ENCODE measurements at regions not wholly inside any gene's neighbourhood (a gene's known extent, or its start where the extent isn't known, plus 50 kb on each side); places are given as distances from the start of the nearest gene placed in this dataset.

DNA sequence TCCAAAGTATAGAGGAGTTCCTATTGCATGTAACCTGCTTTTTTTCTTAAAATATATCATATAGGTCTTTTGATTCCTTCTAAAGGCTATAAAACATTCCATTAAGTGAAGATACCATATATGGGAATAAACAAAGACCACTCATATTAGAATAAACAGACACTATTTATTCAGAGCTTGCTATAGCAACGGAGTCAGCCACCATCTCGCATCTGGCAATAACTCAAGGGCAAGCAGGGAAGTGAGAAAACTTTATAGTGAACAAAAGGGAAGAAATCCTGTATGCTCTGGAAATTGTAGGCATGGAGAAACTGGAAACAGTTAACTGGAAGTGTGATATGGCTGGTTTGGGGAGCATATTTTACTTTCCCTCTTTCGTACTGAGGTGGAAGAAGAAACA, 301.9 kb downstream of the PTH2R start:
- Histone ChIP-seq H4K8ac (ENCODE audit: low read length) (no peak overlapping the region), H3K27ac (ENCODE audit: low read length, poor library complexity, severe bottlenecking) (no peak overlapping the region), H2BK5ac (ENCODE audit: low read depth, low read length, poor library complexity, severe bottlenecking) (no peak overlapping the region), H3K4ac (ENCODE audit: low read depth in 1 of 2, low read length in 2 of 2) (no peak overlapping the region), H3K9me3 (ENCODE audit: control insufficient read depth, low read length) (peaks cover 26% of the 10 kb centered on the region), H3K4me3 (ENCODE audit: insufficient read depth in 1 of 2, low read depth in 1 of 2, low read length in 2 of 2) (no peak overlapping the region), H3K14ac (ENCODE audit: low read length in 2 of 2) (no peak overlapping the region), H3K9ac (ENCODE audit: low read length) (no peak overlapping the region), H3K23ac (ENCODE audit: low read length in 2 of 2) (no peak overlapping the region), H2BK12ac (ENCODE audit: low read length in 2 of 2) (no peak overlapping the region), H2BK15ac (ENCODE audit: low read depth, poor library complexity, severe bottlenecking) (no peak overlapping the region), H3K79me1 (replicated peaks; ENCODE audit: low read length, poor library complexity, severe bottlenecking) (no peaks in the 10 kb centered on the region), H2BK120ac (ENCODE audit: low read depth, low read length) (no peak overlapping the region), H3K36me3 (ENCODE audit: control insufficient read depth in 1 of 2, insufficient read depth in 2 of 2, low read depth in 1 of 2, low read length in 2 of 2) (no peaks in the 10 kb centered on the region), H3K4me2 (ENCODE audit: low read length, poor library complexity, severe bottlenecking) (no peak overlapping the region), H3K4me1 (ENCODE audit: control insufficient read depth, insufficient read depth, low read depth, low read length) (no peaks in the 10 kb centered on the region), H3K18ac (ENCODE audit: low read depth in 1 of 2, low read length in 2 of 2) (no peak overlapping the region), H3K27me3 (ENCODE audit: control insufficient read depth in 1 of 2, insufficient read depth in 1 of 2, low read length in 2 of 2) (no peaks in the 10 kb centered on the region), H2AK5ac (ENCODE audit: low read length, severe bottlenecking) (no peak overlapping the region), H2AFZ (ENCODE audit: low read depth, low read length) (no peak overlapping the region), H4K91ac (ENCODE audit: low read length) (no peak overlapping the region)
- no peak for DNase-seq
- WGBS = 52% methylated on average over 3 of the region's 3 CpGs

GRCh38 chr2:208711598-208711997, 305.0 kb downstream of the PTH2R start:
- DNase-seq = no peak
- no peaks in the 10 kb centered on the region for H3K79me1 ChIP-seq (replicated peaks; ENCODE audit: low read length, poor library complexity, severe bottlenecking)
- no peak overlapping the region for H2BK120ac ChIP-seq (ENCODE audit: low read depth, low read length)
- H3K14ac ChIP-seq (ENCODE audit: low read length in 2 of 2) = no peak overlapping the region
- H3K4me1 ChIP-seq (ENCODE audit: control insufficient read depth, insufficient read depth, low read depth, low read length) = no peaks in the 10 kb centered on the region
- no peak overlapping the region for H4K91ac ChIP-seq (ENCODE audit: low read length)
- H3K4me2 ChIP-seq (ENCODE audit: low read length, poor library complexity, severe bottlenecking) = no peak overlapping the region
- no peak overlapping the region for H3K4me3 ChIP-seq (ENCODE audit: insufficient read depth in 1 of 2, low read depth in 1 of 2, low read length in 2 of 2)
- no peak overlapping the region for H2BK5ac ChIP-seq (ENCODE audit: low read depth, low read length, poor library complexity, severe bottlenecking)
- H3K27me3 ChIP-seq (ENCODE audit: control insufficient read depth in 1 of 2, insufficient read depth in 1 of 2, low read length in 2 of 2) = no peaks in the 10 kb centered on the region
- H2AFZ ChIP-seq (ENCODE audit: low read depth, low read length) = no peak overlapping the region
- no peak overlapping the region for H3K18ac ChIP-seq (ENCODE audit: low read depth in 1 of 2, low read length in 2 of 2)
- no peak overlapping the region for H3K23ac ChIP-seq (ENCODE audit: low read length in 2 of 2)
- H2AK5ac ChIP-seq (ENCODE audit: low read length, severe bottlenecking) = no peak overlapping the region
- H2BK12ac ChIP-seq (ENCODE audit: low read length in 2 of 2) = no peak overlapping the region
- no peak overlapping the region for H3K4ac ChIP-seq (ENCODE audit: low read depth in 1 of 2, low read length in 2 of 2)
- no peaks in the 10 kb centered on the region for H3K36me3 ChIP-seq (ENCODE audit: control insufficient read depth in 1 of 2, insufficient read depth in 2 of 2, low read depth in 1 of 2, low read length in 2 of 2)
- no peak overlapping the region for H3K9ac ChIP-seq (ENCODE audit: low read length)
- H3K9me3 ChIP-seq (ENCODE audit: control insufficient read depth, low read length) = peaks cover 18% of the 10 kb centered on the region
- H2BK15ac ChIP-seq (ENCODE audit: low read depth, poor library complexity, severe bottlenecking) = no peak overlapping the region
- no peak overlapping the region for H4K8ac ChIP-seq (ENCODE audit: low read length)
- no peak overlapping the region for H3K27ac ChIP-seq (ENCODE audit: low read length, poor library complexity, severe bottlenecking)

DNA sequence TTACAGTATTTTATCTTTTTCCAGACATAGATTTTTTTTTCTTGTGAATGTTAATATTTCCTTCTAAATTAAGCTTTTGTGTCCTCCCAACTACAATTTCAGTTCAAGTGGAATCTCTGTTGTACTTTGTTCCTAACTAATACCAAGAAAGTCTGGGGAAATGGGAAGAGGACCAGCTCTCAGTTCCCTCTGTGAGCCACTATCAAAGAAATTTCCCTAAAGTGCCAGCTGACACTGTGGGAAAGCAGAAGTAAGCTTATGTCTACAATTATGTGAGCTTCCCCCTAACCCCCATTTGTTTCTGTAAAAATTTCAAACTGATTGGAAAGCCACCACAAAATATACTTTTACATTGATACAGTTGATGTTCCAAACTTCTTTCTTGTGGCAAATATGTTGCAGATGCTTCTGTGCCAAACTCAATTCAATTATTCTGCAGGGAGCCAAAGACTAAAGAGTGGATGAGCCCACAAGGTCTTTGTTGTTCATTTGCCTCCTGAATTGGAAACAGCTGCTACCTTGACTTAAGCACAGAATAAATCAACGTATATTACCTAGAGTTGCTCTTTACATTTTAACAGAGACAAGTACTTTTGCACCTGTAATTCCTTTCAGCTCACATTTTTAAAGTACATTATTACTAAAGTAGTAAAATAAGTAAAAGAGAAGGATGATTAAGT, 306.6 kb downstream of the PTH2R start:
- Histone ChIP-seq H3K4ac (ENCODE audit: low read depth in 1 of 2, low read length in 2 of 2) (no peak overlapping the region), H3K4me3 (ENCODE audit: insufficient read depth in 1 of 2, low read depth in 1 of 2, low read length in 2 of 2) (no peak overlapping the region), H3K36me3 (ENCODE audit: control insufficient read depth in 1 of 2, insufficient read depth in 2 of 2, low read depth in 1 of 2, low read length in 2 of 2) (no peaks in the 10 kb centered on the region), H3K4me2 (ENCODE audit: low read length, poor library complexity, severe bottlenecking) (no peak overlapping the region), H3K14ac (ENCODE audit: low read length in 2 of 2) (no peak overlapping the region), H3K27ac (ENCODE audit: low read length, poor library complexity, severe bottlenecking) (no peak overlapping the region), H3K23ac (ENCODE audit: low read length in 2 of 2) (no peak overlapping the region), H2BK5ac (ENCODE audit: low read depth, low read length, poor library complexity, severe bottlenecking) (no peak overlapping the region), H2BK15ac (ENCODE audit: low read depth, poor library complexity, severe bottlenecking) (no peak overlapping the region), H2AFZ (ENCODE audit: low read depth, low read length) (no peak overlapping the region), H4K91ac (ENCODE audit: low read length) (no peak overlapping the region), H3K9me3 (ENCODE audit: control insufficient read depth, low read length) (peaks cover 14% of the 10 kb centered on the region), H3K4me1 (ENCODE audit: control insufficient read depth, insufficient read depth, low read depth, low read length) (no peaks in the 10 kb centered on the region), H3K9ac (ENCODE audit: low read length) (no peak overlapping the region), H2AK5ac (ENCODE audit: low read length, severe bottlenecking) (no peak overlapping the region), H3K27me3 (ENCODE audit: control insufficient read depth in 1 of 2, insufficient read depth in 1 of 2, low read length in 2 of 2) (no peaks in the 10 kb centered on the region), H2BK120ac (ENCODE audit: low read depth, low read length) (no peak overlapping the region), H4K8ac (ENCODE audit: low read length) (no peak overlapping the region), H3K18ac (ENCODE audit: low read depth in 1 of 2, low read length in 2 of 2) (no peak overlapping the region), H2BK12ac (ENCODE audit: low read length in 2 of 2) (no peak overlapping the region), H3K79me1 (replicated peaks; ENCODE audit: low read length, poor library complexity, severe bottlenecking) (no peaks in the 10 kb centered on the region)
- no peak for DNase-seq
- WGBS = 100% methylated on average over 1 of the region's 1 CpG

DNA sequence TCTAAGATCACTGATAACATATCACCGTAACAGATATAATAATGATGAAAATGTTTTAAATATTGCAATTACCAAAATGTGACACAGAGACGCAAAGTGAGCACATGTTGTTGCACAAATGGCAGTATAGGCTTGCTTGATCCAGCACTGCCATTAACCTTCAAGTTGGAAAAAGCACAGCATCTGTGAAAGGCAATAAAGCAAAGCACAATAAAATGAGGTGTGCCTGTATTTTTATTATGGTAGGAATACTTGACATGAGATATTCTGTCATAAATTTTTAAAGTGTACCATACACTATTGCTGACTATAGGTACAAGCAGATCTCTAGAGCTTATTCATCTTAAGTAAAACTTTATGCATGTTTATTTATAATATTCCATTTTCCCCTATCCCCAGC, 312.2 kb downstream of the PTH2R start:
- Histone ChIP-seq H3K23ac (ENCODE audit: low read length in 2 of 2) (no peak overlapping the region), H3K36me3 (ENCODE audit: control insufficient read depth in 1 of 2, insufficient read depth in 2 of 2, low read depth in 1 of 2, low read length in 2 of 2) (no peaks in the 10 kb centered on the region), H3K14ac (ENCODE audit: low read length in 2 of 2) (no peak overlapping the region), H3K9ac (ENCODE audit: low read length) (no peak overlapping the region), H2BK15ac (ENCODE audit: low read depth, poor library complexity, severe bottlenecking) (no peak overlapping the region), H2BK5ac (ENCODE audit: low read depth, low read length, poor library complexity, severe bottlenecking) (no peak overlapping the region), H3K79me1 (replicated peaks; ENCODE audit: low read length, poor library complexity, severe bottlenecking) (no peaks in the 10 kb centered on the region), H2BK12ac (ENCODE audit: low read length in 2 of 2) (no peak overlapping the region), H4K8ac (ENCODE audit: low read length) (no peak overlapping the region), H2BK120ac (ENCODE audit: low read depth, low read length) (no peak overlapping the region), H3K27ac (ENCODE audit: low read length, poor library complexity, severe bottlenecking) (no peak overlapping the region), H3K4ac (ENCODE audit: low read depth in 1 of 2, low read length in 2 of 2) (no peak overlapping the region), H3K4me3 (ENCODE audit: insufficient read depth in 1 of 2, low read depth in 1 of 2, low read length in 2 of 2) (no peak overlapping the region), H3K18ac (ENCODE audit: low read depth in 1 of 2, low read length in 2 of 2) (no peak overlapping the region), H3K9me3 (ENCODE audit: control insufficient read depth, low read length) (peaks cover 6% of the 10 kb centered on the region), H3K4me1 (ENCODE audit: control insufficient read depth, insufficient read depth, low read depth, low read length) (no peaks in the 10 kb centered on the region), H2AFZ (ENCODE audit: low read depth, low read length) (no peak overlapping the region), H2AK5ac (ENCODE audit: low read length, severe bottlenecking) (no peak overlapping the region), H4K91ac (ENCODE audit: low read length) (no peak overlapping the region), H3K27me3 (ENCODE audit: control insufficient read depth in 1 of 2, insufficient read depth in 1 of 2, low read length in 2 of 2) (no peaks in the 10 kb centered on the region), H3K4me2 (ENCODE audit: low read length, poor library complexity, severe bottlenecking) (no peak overlapping the region)
- no peak for DNase-seq
- 96% methylated on average over 1 of the region's 2 CpGs for WGBS
